H9 (cell line): ENCODE measurements at regions not wholly inside any gene's neighbourhood (a gene's known extent, or its start where the extent isn't known, plus 50 kb on each side); places are given as distances from the start of the nearest gene placed in this dataset.

Experiments
- DNase-seq: peaks from one replicate; pipeline ENCODE4 v3.0.0-alpha.2; 2017
- H2AFZ ChIP-seq: one replicate; pipeline ENCODE4 v1.6.1; 2013; ENCODE audit warnings: mild to moderate bottlenecking, low read length, control low read depth, moderate library complexity
- H2AK5ac ChIP-seq: 2 replicates; pipeline ENCODE4 v1.6.1; 2013; ENCODE audit warnings: low read length, control low read depth, mixed read lengths; ENCODE audit not compliant: insufficient read length
- H2BK120ac ChIP-seq: one replicate; pipeline ENCODE4 v1.6.1; 2013; ENCODE audit warnings: low read depth, mild to moderate bottlenecking, low read length, control low read depth, inconsistent platforms; ENCODE audit not compliant: poor library complexity, severe bottlenecking
- H2BK12ac ChIP-seq: 2 replicates; pipeline ENCODE4 v1.6.1; 2013; ENCODE audit warnings: low read length, control low read depth, mixed read lengths, low read depth; ENCODE audit not compliant: insufficient read length
- H2BK15ac ChIP-seq: 2 replicates; pipeline ENCODE4 v1.6.1; 2013; ENCODE audit warnings: low read depth, low read length, control low read depth
- H2BK20ac ChIP-seq: one replicate; pipeline ENCODE4 v1.6.1; 2013; ENCODE audit warnings: low read depth, mild to moderate bottlenecking, low read length, control low read depth, inconsistent platforms; ENCODE audit not compliant: poor library complexity, severe bottlenecking
- H2BK5ac ChIP-seq: 2 replicates; pipeline ENCODE4 v1.6.1; 2013; ENCODE audit warnings: low read length, control low read depth, mixed read lengths; ENCODE audit not compliant: insufficient read length
- H3K14ac ChIP-seq: 2 replicates; pipeline ENCODE4 v1.6.1; 2013; ENCODE audit warnings: low read length, control low read depth; ENCODE audit not compliant: insufficient read depth
- H3K18ac ChIP-seq: 2 replicates; pipeline ENCODE4 v1.6.1; 2013; ENCODE audit warnings: low read depth, mild to moderate bottlenecking, mixed read lengths, low read length, control low read depth; ENCODE audit not compliant: insufficient read length
- H3K23ac ChIP-seq: 2 replicates; pipeline ENCODE4 v1.6.1; 2013; ENCODE audit warnings: low read length, control low read depth, mixed read lengths, low read depth; ENCODE audit not compliant: insufficient read length
- H3K23me2 ChIP-seq: 2 replicates; pipeline ENCODE4 v1.6.1; 2013; ENCODE audit warnings: low read depth, mild to moderate bottlenecking, mixed read lengths, low read length, control low read depth; ENCODE audit not compliant: insufficient read length, poor library complexity, severe bottlenecking
- H3K27ac ChIP-seq: 2 replicates; pipeline ENCODE4 v1.5.1; 2013; ENCODE audit warnings: low read length, control low read depth, mixed read lengths, low read depth; ENCODE audit not compliant: insufficient read length
- H3K27me3 ChIP-seq: 2 replicates; pipeline ENCODE4 v1.6.1; 2013; ENCODE audit warnings: low read length, control low read depth, inconsistent platforms; ENCODE audit not compliant: insufficient read depth
- H3K4ac ChIP-seq: 2 replicates; pipeline ENCODE4 v1.6.1; 2013; ENCODE audit warnings: low read depth, mild to moderate bottlenecking, control low read depth, inconsistent platforms, low read length, moderate library complexity
- H3K4me1 ChIP-seq: 2 replicates; pipeline ENCODE4 v1.6.1; 2013; ENCODE audit warnings: low read length, control low read depth, inconsistent platforms; ENCODE audit not compliant: insufficient read depth
- H3K4me2 ChIP-seq: 2 replicates; pipeline ENCODE4 v1.6.1; 2013; ENCODE audit warnings: low read length, control low read depth, mixed read lengths; ENCODE audit not compliant: insufficient read length, insufficient read depth
- H3K56ac ChIP-seq: 2 replicates; pipeline ENCODE4 v1.6.1; 2013; ENCODE audit warnings: low read depth, mild to moderate bottlenecking, mixed read lengths, low read length, control low read depth; ENCODE audit not compliant: insufficient read length
- H3K79me1 ChIP-seq: 2 replicates; pipeline ENCODE4 v1.6.1; 2013; ENCODE audit warnings: low read depth, mild to moderate bottlenecking, moderate library complexity, low read length, control low read depth, inconsistent platforms; ENCODE audit not compliant: insufficient read depth, poor library complexity, severe bottlenecking
- H3K79me2 ChIP-seq: 2 replicates; pipeline ENCODE4 v1.6.1; 2013; ENCODE audit warnings: low read length, control low read depth, inconsistent platforms; ENCODE audit not compliant: insufficient read depth
- H3K9ac ChIP-seq: 2 replicates; pipeline ENCODE4 v1.6.1; 2013; ENCODE audit warnings: low read length, control low read depth, mixed read lengths; ENCODE audit not compliant: insufficient read length; ENCODE audit errors: extremely low read depth
- H3K9me3 ChIP-seq: one replicate; pipeline ENCODE4 v1.6.1; 2013; ENCODE audit warnings: low read depth, low read length, inconsistent platforms; ENCODE audit not compliant: control insufficient read depth
- H3T11ph ChIP-seq: one replicate; pipeline ENCODE4 v1.6.1; 2013; ENCODE audit warnings: mild to moderate bottlenecking, low read length, control low read depth, inconsistent platforms
- H4K20me1 ChIP-seq: one replicate; pipeline ENCODE4 v1.6.1; 2013; ENCODE audit not compliant: control insufficient read depth, insufficient read length, insufficient read depth
- H4K5ac ChIP-seq: 2 replicates; pipeline ENCODE4 v1.6.1; 2013; ENCODE audit warnings: low read depth, mild to moderate bottlenecking, mixed read lengths, low read length, control low read depth; ENCODE audit not compliant: insufficient read length
- H4K8ac ChIP-seq: replicated peaks from 2 replicates; pipeline ENCODE4 v1.6.1; 2013; ENCODE audit warnings: low read length, control low read depth, mixed read lengths, low read depth; ENCODE audit not compliant: insufficient read length
- H4K91ac ChIP-seq: 2 replicates; pipeline ENCODE4 v1.6.1; 2013; ENCODE audit warnings: low read depth, mild to moderate bottlenecking, moderate library complexity, mixed read lengths, low read length, control low read depth; ENCODE audit not compliant: insufficient read length
- H3K27ac Mint-ChIP-seq, 3 experiments: 2 replicates in 2 of 3; 3 replicates in 1 of 3; pipeline ENCODE4 v1.8.0; 2020 to 2021; ENCODE audit warnings: mixed read lengths in 3 of 3, mild to moderate bottlenecking in 1 of 3, moderate library complexity in 1 of 3
- H3K27me3 Mint-ChIP-seq: 2 replicates; pipeline ENCODE4 v1.8.0; 2021; ENCODE audit warnings: low read depth, mild to moderate bottlenecking, moderate library complexity, mixed read lengths
- H3K36me3 Mint-ChIP-seq, 3 experiments: 2 replicates in 2 of 3; 3 replicates in 1 of 3; pipeline ENCODE4 v1.8.0; 2020 to 2021; ENCODE audit warnings: low read depth in 3 of 3, mixed read lengths in 3 of 3; ENCODE audit not compliant: insufficient read depth in 1 of 3
- H3K4me1 Mint-ChIP-seq, 2 experiments: 2 replicates each; pipeline ENCODE4 v1.8.0; 2020; ENCODE audit warnings: mixed read lengths in 2 of 2
- H3K4me3 Mint-ChIP-seq, 2 experiments: 2 replicates in 1 of 2; 3 replicates in 1 of 2; pipeline ENCODE4 v1.8.0; 2020 to 2021; ENCODE audit warnings: mild to moderate bottlenecking in 2 of 2, mixed read lengths in 2 of 2, moderate library complexity in 1 of 2
- H3K9me3 Mint-ChIP-seq, 2 experiments: 2 replicates in 1 of 2; 3 replicates in 1 of 2; pipeline ENCODE4 v1.8.0; 2020; ENCODE audit warnings: mild to moderate bottlenecking in 2 of 2, mixed read lengths in 2 of 2, moderate library complexity in 1 of 2
- CTCF ChIP-seq: fragments of 200-600 bp; sonication (generic); conservative IDR thresholded peaks from 3 replicates; pipeline ENCODE4 v1.8.0; 2021; ENCODE audit warnings: antibody characterized with exemption, mild to moderate bottlenecking
- WGBS: extraction: QIAGEN DNeasy Blood & Tissue Kit; methylation state at CpG from one replicate; pipeline ENCODE4 v1.1.7; 2013; ENCODE audit warnings: missing lambda C conversion rate, low lambda C conversion rate, mixed read lengths; ENCODE audit not compliant: insufficient read length; ENCODE audit errors: extremely low coverage; 5-methylcytosine and 5-hydroxymethylcytosine counted together

- H4K91ac ChIP-seq, result no peak overlapping the region
- H3K18ac ChIP-seq, result peak overlapping the region; percentile 66
- H2BK20ac ChIP-seq, result no peak overlapping the region
- peaks cover 4 to 9% (median 7%) of the 10 kb centered on the region in 3 experiments for H3K36me3 Mint-ChIP-seq
- no peak overlapping the region for H3K56ac ChIP-seq
- H4K8ac ChIP-seq, result no peak overlapping the region
- H2BK15ac ChIP-seq, result no peak overlapping the region
- H3K23me2 ChIP-seq, result peaks cover 6% of the 10 kb centered on the region
- H3K23ac ChIP-seq, result no peak overlapping the region
- H3K9ac ChIP-seq, result no peak overlapping the region
- no peak overlapping the region for H2AK5ac ChIP-seq
- no peaks in the 10 kb centered on the region for H3K79me1 ChIP-seq
- H3K27ac Mint-ChIP-seq, result peak overlapping the region; percentile 39 to 99 (median 93); a peak in 5 of 7 replicates
- no peak overlapping the region; the same call in 1 of the 2 replicates for H3K4ac ChIP-seq
- peak overlapping the region; percentile 89 for H2BK12ac ChIP-seq
- no peaks in the 10 kb centered on the region for H3K27me3 ChIP-seq
- peaks cover 33% of the 10 kb centered on the region for H3K27me3 Mint-ChIP-seq
- no peaks in the 10 kb centered on the region for H3K79me2 ChIP-seq
- no peak overlapping the region for H2BK120ac ChIP-seq
- DNase-seq, result peak; percentile 78
- no CpG with 5 or more reads among the region's 10 CpGs for WGBS
- no peak overlapping the region for H3T11ph ChIP-seq
- no peak overlapping the region for H2AFZ ChIP-seq
- H4K20me1 ChIP-seq, result no peaks in the 10 kb centered on the region
- peaks cover 9% of the 10 kb centered on the region; the same call in 1 of the 2 replicates for H3K4me1 ChIP-seq
- H3K9me3 ChIP-seq, result peaks cover 6% of the 10 kb centered on the region
- H3K4me1 Mint-ChIP-seq, result peaks cover 59 to 61% of the 10 kb centered on the region in 2 experiments
- H3K27ac ChIP-seq, result no peak overlapping the region
- peak; percentile 58; the same call in 2 of the 3 replicates for TF ChIP-seq CTCF
- peak overlapping the region; percentile 10 to 52; a peak in 3 of 5 replicates for H3K4me3 Mint-ChIP-seq
- peaks cover 9 to 11% of the 10 kb centered on the region in 2 experiments for H3K9me3 Mint-ChIP-seq
- H3K4me2 ChIP-seq, result no peak overlapping the region
- no peak overlapping the region for H4K5ac ChIP-seq
- peak overlapping the region; percentile 71; the same call in 1 of the 2 replicates for H3K14ac ChIP-seq
- no peak overlapping the region for H2BK5ac ChIP-seq
These were observed 224.2 kb downstream of the NPHP4 start for GRCh38 chr1:5768014-5768413.
